NB4 (cell line): ENCODE measurements at regions not wholly inside any gene's neighbourhood (a gene's known extent, or its start where the extent isn't known, plus 50 kb on each side); places are given as distances from the start of the nearest gene placed in this dataset.

ENCODE experiments used
- CTCF ChIP-seq: IDR thresholded peaks from one replicate; pipeline ENCODE4 v1.5.1; 2012; ENCODE audit warnings: low read depth, low read length
- MAX ChIP-seq: IDR thresholded peaks from 2 replicates; pipeline ENCODE4 v1.6.1; 2011; ENCODE audit warnings: low read depth, low read length
- MYC ChIP-seq: IDR thresholded peaks from 2 replicates; pipeline ENCODE4 v1.6.1; 2011; ENCODE audit warnings: low read depth, low read length
- POLR2A ChIP-seq: IDR thresholded peaks from 2 replicates; pipeline ENCODE4 v1.6.1; 2011; ENCODE audit warnings: mild to moderate bottlenecking; ENCODE audit not compliant: insufficient read length; ENCODE audit errors: extremely low read depth

GRCh38 chr13:100808330-100809128 lies 133.9 kb upstream of the TMTC4 start:
- TF ChIP-seq CTCF (no peak), MAX (no peak), POLR2A (no peak), MYC (no peak)
